PFSK-1 (cell line): ENCODE measurements at regions not wholly inside any gene's neighbourhood (a gene's known extent, or its start where the extent isn't known, plus 50 kb on each side); places are given as distances from the start of the nearest gene placed in this dataset.

Experiments used
- POLR2AphosphoS5 ChIP-seq: IDR thresholded peaks from 2 replicates; pipeline ENCODE4 v1.6.1; 2012; ENCODE audit warnings: low read depth, mild to moderate bottlenecking, control low read depth, low read length, moderate library complexity
- TAF1 ChIP-seq: IDR thresholded peaks from 2 replicates; pipeline ENCODE4 v1.6.1; 2012; ENCODE audit warnings: low read length, control low read depth, borderline replicate concordance; ENCODE audit not compliant: insufficient read depth

DNA sequence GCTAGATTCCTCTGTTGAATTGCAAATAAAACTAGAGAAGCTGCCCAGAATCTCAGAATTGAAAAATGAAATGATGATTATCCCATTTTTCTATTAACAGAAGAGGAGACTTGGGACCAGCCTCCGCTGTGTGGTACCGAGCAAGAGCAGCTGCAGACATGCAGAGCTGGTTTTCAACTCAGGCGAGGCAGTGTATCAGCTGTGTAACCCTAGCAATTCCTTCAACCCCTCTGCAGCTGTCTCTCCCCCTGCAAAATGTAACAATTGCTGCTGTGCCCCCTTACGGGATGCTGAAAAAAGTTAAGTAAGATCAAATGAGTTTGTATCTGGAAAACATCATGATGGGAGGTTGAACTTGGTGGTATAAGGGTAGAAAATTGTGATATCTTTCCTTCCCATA lies 98.5 kb upstream of the C3orf80 start:
- no peak for TF ChIP-seq TAF1
- no peak for TF ChIP-seq POLR2AphosphoS5
